ENCODE measurements at regions not wholly inside any gene's neighbourhood (a gene's known extent, or its start where the extent isn't known, plus 50 kb on each side); places are given as distances from the start of the nearest gene placed in this dataset.

- Mint-ChIP-seq H3K4me3 (ENCODE audit: unreplicated experiment) (no peak overlapping the region), H3K27ac (ENCODE audit: unreplicated experiment) (no peak overlapping the region), H3K9me3 (ENCODE audit: unreplicated experiment) (peaks cover 3% of the 10 kb centered on the region), H3K27me3 (ENCODE audit: unreplicated experiment) (no peaks in the 10 kb centered on the region), H3K4me1 (ENCODE audit: unreplicated experiment) (no peaks in the 10 kb centered on the region), H3K36me3 (ENCODE audit: unreplicated experiment) (no peaks in the 10 kb centered on the region)
- TF ChIP-seq CTCF (IDR thresholded peaks at IDR 0.05), result no peak
- DNase-seq (ENCODE audit: extremely low spot score, unreplicated experiment), result no peak
These were observed 285.7 kb downstream of the FGFR2 start for GRCh38 chr10:121312587-121312986.

GRCh38 chr10:121313119-121313875, 284.9 kb downstream of the FGFR2 start:
- H3K9me3 Mint-ChIP-seq (ENCODE audit: unreplicated experiment), result peaks cover 6% of the 10 kb centered on the region
- no peak overlapping the region for H3K27ac Mint-ChIP-seq (ENCODE audit: unreplicated experiment)
- H3K27me3 Mint-ChIP-seq (ENCODE audit: unreplicated experiment), result no peaks in the 10 kb centered on the region
- no peaks in the 10 kb centered on the region for H3K36me3 Mint-ChIP-seq (ENCODE audit: unreplicated experiment)
- no peak for TF ChIP-seq CTCF (IDR thresholded peaks at IDR 0.05)
- H3K4me3 Mint-ChIP-seq (ENCODE audit: unreplicated experiment), result no peak overlapping the region
- no peak for DNase-seq (ENCODE audit: extremely low spot score, unreplicated experiment)
- no peaks in the 10 kb centered on the region for H3K4me1 Mint-ChIP-seq (ENCODE audit: unreplicated experiment)

GRCh38 chr10:121316432-121316831, 281.8 kb downstream of the FGFR2 start:
- no peaks in the 10 kb centered on the region for H3K36me3 Mint-ChIP-seq (ENCODE audit: unreplicated experiment)

GRCh38 chr10:121317374-121317773, 280.9 kb downstream of the FGFR2 start:
- H3K4me3 Mint-ChIP-seq (ENCODE audit: unreplicated experiment), result no peak overlapping the region
- no peak for DNase-seq (ENCODE audit: extremely low spot score, unreplicated experiment)
- peaks cover 11% of the 10 kb centered on the region for H3K9me3 Mint-ChIP-seq (ENCODE audit: unreplicated experiment)
- H3K27ac Mint-ChIP-seq (ENCODE audit: unreplicated experiment), result no peak overlapping the region
- peaks cover 6% of the 10 kb centered on the region for H3K27me3 Mint-ChIP-seq (ENCODE audit: unreplicated experiment)
- TF ChIP-seq CTCF (IDR thresholded peaks at IDR 0.05), result no peak
- no peaks in the 10 kb centered on the region for H3K36me3 Mint-ChIP-seq (ENCODE audit: unreplicated experiment)
- H3K4me1 Mint-ChIP-seq (ENCODE audit: unreplicated experiment), result no peaks in the 10 kb centered on the region

More at GRCh38 chr10:121316432-121316831, 281.8 kb downstream of the FGFR2 start:
- H3K4me3 Mint-ChIP-seq (ENCODE audit: unreplicated experiment), result no peak overlapping the region
- peaks cover 11% of the 10 kb centered on the region for H3K9me3 Mint-ChIP-seq (ENCODE audit: unreplicated experiment)
- H3K4me1 Mint-ChIP-seq (ENCODE audit: unreplicated experiment), result no peaks in the 10 kb centered on the region
- TF ChIP-seq CTCF (IDR thresholded peaks at IDR 0.05), result no peak
- DNase-seq (ENCODE audit: extremely low spot score, unreplicated experiment), result no peak
- H3K27me3 Mint-ChIP-seq (ENCODE audit: unreplicated experiment), result peaks cover under 1% of the 10 kb centered on the region
- H3K27ac Mint-ChIP-seq (ENCODE audit: unreplicated experiment), result no peak overlapping the region

- H3K9me3 Mint-ChIP-seq (ENCODE audit: unreplicated experiment), result peaks cover 13% of the 10 kb centered on the region
- no peak for TF ChIP-seq CTCF (IDR thresholded peaks at IDR 0.05)
- no peaks in the 10 kb centered on the region for H3K4me1 Mint-ChIP-seq (ENCODE audit: unreplicated experiment)
- no peak overlapping the region for H3K4me3 Mint-ChIP-seq (ENCODE audit: unreplicated experiment)
- H3K27ac Mint-ChIP-seq (ENCODE audit: unreplicated experiment), result no peak overlapping the region
- no peaks in the 10 kb centered on the region for H3K36me3 Mint-ChIP-seq (ENCODE audit: unreplicated experiment)
- no peak for DNase-seq (ENCODE audit: extremely low spot score, unreplicated experiment)
- peaks cover 11% of the 10 kb centered on the region for H3K27me3 Mint-ChIP-seq (ENCODE audit: unreplicated experiment)
These were observed 276.2 kb downstream of the FGFR2 start for GRCh38 chr10:121322046-121322445.
